ENCODE measurements at regions not wholly inside any gene's neighbourhood (a gene's known extent, or its start where the extent isn't known, plus 50 kb on each side); places are given as distances from the start of the nearest gene placed in this dataset.
"Not testable (repeated sequence)": the region's sequence is repeated elsewhere in the genome, so short reads cannot be mapped to it uniquely, and the experiment has no call there.

GRCh38 chr5:56763711-56764466 lies 51.5 kb upstream of the MAP3K1 start:
- peak; percentile 43 for DNase-seq

DNA sequence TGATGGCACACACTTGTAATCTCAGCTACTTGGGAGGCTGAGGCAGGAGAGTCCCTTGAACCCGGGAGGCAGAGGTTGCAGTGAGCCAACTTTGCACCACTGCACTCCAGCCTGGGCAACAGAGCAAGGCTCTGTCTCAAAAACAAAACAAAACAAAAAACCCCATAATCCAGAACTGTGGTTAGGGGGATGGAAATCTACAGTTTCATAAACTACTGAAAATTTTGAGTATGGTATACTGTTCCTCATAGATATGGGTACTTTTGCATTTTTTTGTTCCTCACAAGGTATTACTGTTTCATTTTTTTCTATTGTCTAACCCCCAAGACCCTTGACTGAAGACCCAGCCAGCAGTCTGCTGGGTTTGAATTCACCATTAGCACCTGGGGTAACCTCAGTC lies 52.2 kb upstream of the MAP3K1 start:
- DNase-seq: no peak

- no peak for DNase-seq
Observed at GRCh38 chr5:56761151-56761885, 54.0 kb upstream of the MAP3K1 start.

DNA sequence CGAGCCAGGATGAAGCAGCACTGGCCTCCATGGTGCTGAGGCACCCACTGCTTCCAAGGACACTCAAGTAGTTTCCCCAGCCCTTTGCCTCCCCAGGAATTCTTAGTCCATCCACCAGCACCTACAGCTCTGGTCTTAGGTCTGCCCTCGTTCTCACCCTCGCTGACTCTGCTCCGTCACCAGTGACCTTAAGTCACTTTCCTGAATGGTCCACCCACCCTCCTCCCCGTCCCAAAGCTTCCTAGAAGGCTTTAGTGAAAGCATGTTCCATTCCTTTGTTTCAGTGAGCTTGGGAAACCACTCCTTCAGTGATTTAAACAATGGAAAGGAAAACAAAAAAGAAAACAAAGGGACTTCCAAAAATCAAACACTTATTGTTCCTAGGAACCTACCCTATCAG lies 54.6 kb upstream of the MAP3K1 start:
- no peak for DNase-seq

DNA sequence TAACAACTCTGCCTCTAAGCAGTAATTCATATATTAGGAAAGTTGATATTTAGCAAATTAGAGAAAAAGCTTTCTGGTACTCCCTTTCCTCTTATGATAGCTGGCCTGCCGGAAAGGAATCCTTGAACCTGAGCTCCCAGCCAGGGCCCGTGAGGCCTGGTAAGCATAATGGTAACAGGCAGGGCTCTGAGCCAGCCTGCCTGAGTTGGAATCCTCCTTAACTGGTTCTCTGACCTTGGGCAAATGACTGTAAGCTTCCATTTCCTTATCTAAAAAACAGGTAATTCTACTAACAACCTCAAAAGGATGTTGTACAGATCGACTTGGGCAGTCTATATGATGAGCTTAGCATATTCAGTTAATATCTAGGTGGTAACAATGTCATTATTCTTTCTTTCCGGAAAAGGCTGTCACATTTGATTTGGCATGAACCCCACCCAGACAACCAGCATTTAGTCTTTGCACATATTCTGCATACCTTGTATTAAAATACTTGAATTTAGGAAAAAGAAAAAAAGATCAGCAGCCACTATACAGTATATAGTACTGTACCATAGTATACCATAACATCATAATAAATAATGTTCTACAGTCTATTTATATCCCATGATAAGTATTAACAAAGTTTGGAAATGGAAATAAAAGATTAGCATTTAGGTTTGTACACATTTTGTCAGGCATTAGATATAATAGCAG lies 55.7 kb upstream of the MAP3K1 start:
- no peak for DNase-seq

- no peak for DNase-seq
Observed at GRCh38 chr5:56757077-56757476, 58.3 kb upstream of the MAP3K1 start.

DNA sequence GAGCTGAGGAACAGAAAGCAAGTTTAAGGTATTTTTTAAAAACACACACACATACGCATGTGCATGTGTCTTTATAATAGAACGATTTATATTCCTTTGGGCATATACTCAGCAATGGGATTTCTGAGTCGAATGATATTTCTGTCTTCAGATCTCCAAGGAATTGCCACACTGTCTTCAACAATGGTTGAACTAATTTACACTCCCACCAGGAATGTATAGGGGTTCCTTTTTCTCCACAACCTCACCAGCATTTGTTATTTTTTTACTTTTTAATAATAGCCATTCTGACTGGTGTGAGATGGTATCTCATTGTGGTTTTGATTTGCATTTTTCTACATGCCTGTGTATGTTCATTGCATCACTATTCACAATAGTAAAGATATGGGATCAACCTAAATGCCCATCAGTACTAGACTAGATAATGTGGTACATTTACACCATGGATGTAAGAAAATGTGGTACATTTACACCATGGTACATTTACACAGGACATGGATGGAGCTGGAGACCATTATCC lies 60.3 kb upstream of the MAP3K1 start:
- DNase-seq: no peak

DNA sequence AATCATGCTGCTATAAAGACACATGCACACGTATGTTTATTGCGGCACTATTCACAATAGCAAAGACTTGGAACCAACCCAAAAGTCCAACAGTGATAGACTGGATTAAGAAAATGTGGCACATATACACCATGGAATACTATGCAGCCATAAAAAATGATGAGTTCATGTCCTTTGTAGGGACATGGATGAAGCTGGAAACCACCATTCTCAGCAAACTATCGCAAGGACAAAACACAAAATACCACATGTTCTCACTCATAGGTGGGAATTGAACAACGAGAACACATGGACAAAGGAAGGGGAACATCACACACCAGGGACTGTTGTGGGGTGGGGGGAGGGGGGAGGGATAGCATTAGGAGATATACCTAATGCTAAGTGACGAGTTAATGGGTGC lies 61.8 kb upstream of the MAP3K1 start:
- not testable (repeated sequence) for DNase-seq

GRCh38 chr5:56751572-56752313 lies 63.6 kb upstream of the MAP3K1 start:
- DNase-seq: no peak

GRCh38 chr5:56749842-56750241 lies 65.5 kb upstream of the MAP3K1 start:
- no peak for DNase-seq

- no peak for DNase-seq
Observed at GRCh38 chr5:56746553-56747339, 68.6 kb upstream of the MAP3K1 start.

- DNase-seq: no peak
Observed at GRCh38 chr5:56745864-56746263, 69.5 kb upstream of the MAP3K1 start.

- DNase-seq: no peak
Observed at GRCh38 chr5:56740868-56741267, 74.5 kb upstream of the MAP3K1 start.

DNA sequence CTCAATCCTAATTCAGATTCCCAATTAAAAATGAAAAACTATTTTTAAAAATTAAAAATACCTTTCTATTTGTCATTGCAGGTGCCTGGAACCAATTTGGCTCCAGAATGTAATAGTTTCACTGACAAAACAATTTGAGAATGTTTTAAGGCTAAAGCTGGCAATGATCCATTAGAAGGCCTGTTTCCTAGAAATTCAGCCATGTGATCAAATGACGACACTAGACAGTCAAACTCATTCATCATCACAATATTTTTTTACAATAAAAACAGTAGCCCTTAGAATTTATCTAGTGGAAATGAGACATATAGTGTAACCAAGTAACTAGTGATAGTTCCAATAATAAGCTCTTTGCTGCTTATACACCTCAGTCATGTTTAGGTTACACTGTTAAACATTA lies 75.4 kb upstream of the MAP3K1 start:
- DNase-seq: no peak

GRCh38 chr5:56737951-56738606 lies 77.3 kb upstream of the MAP3K1 start:
- no peak for DNase-seq

DNA sequence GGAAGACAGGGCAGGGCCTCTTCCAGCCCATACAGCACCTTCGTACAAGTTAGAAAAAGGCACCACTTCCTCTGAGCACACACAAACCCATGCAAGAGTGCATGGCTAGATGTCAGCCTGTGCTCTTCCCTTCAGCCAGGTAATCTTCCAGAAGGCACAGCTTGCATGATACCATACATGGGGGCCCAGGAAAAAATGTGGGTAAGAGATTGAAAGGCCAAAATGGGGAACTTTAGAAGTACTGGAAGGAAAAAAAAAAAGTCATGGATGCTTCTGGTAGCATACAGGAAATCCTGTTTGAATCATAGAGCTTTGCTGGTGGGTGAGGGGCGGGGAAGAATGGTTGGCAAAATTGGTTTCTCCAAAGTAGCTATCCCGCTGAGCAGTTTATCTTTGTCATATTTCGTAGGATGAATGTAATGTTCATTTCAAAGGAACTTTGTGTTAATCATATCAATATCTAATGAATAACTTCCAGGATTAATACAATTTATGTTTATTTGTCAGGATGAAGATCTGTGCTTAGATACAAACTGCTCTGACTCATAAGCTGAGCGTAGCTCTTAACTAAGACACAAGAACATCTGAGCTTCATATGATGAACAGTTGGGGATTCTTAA lies 78.2 kb upstream of the MAP3K1 start:
- DNase-seq: no peak

DNA sequence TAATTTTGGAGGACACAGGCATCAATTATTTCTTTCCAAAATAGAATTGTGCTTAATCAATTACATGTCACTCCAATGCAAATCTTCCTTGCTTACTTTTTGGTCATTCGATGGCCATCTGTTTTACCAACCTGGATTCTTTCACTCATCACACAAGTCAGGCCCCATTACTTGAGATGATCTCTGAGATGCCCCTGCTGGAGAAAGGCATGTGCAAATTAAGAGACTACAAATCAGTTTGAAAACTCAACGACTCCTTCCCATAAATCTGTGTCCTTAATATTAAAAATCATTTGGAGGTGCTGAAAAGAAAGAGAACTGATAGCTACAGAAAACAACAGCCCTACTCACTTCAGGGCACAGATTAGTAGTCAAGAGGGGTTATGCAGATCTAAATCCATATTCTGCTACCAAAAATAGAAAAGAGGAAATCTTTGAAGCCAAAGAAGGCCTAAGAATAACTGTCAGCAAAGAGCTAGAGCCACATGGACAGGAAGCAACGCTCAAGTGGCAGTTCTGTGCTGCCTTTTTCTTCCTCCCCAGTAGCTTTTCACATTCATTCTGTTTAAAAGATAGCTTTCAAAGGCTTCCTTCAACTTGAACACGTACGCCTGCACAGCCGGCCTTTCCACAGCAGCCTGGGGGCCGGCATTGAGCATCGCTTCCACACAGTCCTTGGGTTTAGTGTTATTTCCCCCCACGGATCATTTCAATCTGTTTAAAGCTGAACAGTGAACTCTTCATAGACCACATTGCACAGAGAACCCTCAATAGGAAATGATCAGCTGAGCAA lies 79.3 kb upstream of the MAP3K1 start:
- DNase-seq: no peak

DNA sequence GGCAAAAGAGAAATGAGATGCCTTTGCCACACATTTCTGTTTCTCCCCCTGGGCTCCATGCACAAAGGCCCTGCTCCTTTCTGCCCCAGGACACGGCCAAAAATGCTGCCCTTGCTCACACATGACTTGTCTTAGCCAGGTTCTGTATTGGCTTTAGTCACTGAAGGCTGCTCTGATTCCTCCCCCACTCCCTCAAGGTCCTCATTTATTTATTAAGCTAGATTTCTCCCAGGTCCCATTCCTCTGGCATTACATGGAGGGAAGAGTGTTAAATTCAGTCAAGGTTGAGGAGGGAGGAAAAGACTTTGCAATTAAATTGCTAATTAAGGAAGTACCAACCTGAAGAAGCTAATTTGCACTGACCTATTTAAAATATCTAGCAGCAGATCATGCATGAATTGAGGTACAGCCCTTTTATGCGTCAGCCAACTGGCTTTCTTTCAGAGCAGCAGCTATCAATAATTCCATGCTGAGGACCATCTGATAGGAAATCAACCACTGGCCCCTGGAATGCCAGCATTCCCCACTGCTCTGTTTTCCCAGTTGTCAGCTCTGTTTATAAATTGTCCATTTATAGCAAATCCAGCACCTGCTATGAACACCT lies 81.2 kb upstream of the MAP3K1 start:
- DNase-seq: no peak

DNA sequence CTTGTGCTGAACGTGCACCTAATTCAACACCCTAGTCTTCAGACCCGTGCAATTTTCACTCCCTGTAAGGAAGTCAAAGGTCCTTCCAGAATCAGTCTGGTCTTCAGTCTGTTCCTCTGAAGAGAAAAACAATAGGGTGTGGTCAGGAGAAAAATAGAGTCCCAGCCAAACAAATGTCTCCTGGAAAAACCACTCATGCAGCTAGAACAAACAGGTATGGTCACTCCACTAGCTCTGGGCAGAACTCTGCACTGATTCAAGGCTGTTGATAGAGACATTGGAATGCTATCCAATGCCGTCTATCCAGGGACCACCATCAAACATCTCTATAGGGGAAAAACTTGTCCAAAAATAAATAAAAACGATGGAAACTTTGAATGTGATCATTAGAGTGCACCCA lies 81.8 kb upstream of the MAP3K1 start:
- DNase-seq: no peak

DNA sequence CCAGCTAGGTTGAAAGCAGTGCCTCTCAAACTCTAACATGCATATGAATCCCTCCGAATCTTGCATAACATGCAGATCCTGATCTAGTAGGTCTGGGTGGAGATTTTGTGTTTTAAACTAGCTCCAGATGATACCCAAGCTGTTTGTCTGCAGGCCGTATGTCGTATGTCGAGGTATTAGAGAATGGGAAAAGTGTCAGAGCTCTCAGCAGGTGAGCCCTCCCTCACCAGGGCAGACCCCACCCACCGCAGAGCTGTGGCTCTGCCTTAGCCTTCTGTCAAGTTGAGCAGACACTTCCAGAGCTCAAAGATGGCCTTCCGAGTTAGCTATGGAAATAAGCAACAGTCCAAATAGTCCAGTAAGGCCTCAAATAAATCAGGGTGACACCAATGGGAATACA lies 83.2 kb upstream of the MAP3K1 start:
- no peak for DNase-seq

Data from DMS79 (cell line).